ENCODE measurements at regions not wholly inside any gene's neighbourhood (a gene's known extent, or its start where the extent isn't known, plus 50 kb on each side); places are given as distances from the start of the nearest gene placed in this dataset.

DNA sequence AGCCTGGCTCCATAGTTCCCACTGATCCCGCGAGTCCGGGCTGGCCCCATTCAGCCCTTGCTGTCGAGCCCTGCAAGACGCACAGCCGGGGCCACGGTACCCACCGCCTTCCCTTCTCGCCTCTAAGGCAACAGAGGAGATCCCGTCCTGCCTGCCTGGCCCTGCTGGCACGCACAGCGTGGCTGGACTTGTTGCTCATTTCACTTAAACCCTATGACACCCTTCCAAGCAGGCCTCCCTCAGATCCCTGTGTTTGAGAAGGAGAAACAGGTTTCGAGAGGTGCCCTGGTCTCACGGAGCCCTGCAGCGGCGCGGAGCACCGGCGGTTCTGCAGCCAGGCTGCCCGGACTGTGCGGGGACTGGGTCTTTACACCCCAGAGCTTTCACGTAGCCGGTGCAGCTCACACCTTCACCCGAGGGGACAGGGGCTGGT, 1048.4 kb downstream of the BRD1 start:
- Histone ChIP-seq H3K4me3 (replicated peaks; ENCODE audit: insufficient read depth, low read length) (no peak overlapping the region), H3K27me3 (ENCODE audit: insufficient read depth, poor library complexity, severe bottlenecking) (no peaks in the 10 kb centered on the region), H3K27ac (replicated peaks) (no peak overlapping the region)
- no peak for DNase-seq (ENCODE audit: low read depth in 1 of 2, low spot score in 1 of 2)
- TF ChIP-seq, protein P1, sequence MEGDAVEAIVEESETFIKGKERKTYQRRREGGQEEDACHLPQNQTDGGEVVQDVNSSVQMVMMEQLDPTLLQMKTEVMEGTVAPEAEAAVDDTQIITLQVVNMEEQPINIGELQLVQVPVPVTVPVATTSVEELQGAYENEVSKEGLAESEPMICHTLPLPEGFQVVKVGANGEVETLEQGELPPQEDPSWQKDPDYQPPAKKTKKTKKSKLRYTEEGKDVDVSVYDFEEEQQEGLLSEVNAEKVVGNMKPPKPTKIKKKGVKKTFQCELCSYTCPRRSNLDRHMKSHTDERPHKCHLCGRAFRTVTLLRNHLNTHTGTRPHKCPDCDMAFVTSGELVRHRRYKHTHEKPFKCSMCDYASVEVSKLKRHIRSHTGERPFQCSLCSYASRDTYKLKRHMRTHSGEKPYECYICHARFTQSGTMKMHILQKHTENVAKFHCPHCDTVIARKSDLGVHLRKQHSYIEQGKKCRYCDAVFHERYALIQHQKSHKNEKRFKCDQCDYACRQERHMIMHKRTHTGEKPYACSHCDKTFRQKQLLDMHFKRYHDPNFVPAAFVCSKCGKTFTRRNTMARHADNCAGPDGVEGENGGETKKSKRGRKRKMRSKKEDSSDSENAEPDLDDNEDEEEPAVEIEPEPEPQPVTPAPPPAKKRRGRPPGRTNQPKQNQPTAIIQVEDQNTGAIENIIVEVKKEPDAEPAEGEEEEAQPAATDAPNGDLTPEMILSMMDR (IDR thresholded peaks at IDR 0.05; ENCODE audit: insufficient read depth, low read length) = no peak
- TF ChIP-seq, protein P2, sequence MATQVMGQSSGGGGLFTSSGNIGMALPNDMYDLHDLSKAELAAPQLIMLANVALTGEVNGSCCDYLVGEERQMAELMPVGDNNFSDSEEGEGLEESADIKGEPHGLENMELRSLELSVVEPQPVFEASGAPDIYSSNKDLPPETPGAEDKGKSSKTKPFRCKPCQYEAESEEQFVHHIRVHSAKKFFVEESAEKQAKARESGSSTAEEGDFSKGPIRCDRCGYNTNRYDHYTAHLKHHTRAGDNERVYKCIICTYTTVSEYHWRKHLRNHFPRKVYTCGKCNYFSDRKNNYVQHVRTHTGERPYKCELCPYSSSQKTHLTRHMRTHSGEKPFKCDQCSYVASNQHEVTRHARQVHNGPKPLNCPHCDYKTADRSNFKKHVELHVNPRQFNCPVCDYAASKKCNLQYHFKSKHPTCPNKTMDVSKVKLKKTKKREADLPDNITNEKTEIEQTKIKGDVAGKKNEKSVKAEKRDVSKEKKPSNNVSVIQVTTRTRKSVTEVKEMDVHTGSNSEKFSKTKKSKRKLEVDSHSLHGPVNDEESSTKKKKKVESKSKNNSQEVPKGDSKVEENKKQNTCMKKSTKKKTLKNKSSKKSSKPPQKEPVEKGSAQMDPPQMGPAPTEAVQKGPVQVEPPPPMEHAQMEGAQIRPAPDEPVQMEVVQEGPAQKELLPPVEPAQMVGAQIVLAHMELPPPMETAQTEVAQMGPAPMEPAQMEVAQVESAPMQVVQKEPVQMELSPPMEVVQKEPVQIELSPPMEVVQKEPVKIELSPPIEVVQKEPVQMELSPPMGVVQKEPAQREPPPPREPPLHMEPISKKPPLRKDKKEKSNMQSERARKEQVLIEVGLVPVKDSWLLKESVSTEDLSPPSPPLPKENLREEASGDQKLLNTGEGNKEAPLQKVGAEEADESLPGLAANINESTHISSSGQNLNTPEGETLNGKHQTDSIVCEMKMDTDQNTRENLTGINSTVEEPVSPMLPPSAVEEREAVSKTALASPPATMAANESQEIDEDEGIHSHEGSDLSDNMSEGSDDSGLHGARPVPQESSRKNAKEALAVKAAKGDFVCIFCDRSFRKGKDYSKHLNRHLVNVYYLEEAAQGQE (IDR thresholded peaks at IDR 0.05; ENCODE audit: insufficient replicate concordance, low read depth) = no peak
- no peak for TF ChIP-seq POLR2AphosphoS5 (IDR thresholded peaks at IDR 0.05; ENCODE audit: low read depth)

DNA sequence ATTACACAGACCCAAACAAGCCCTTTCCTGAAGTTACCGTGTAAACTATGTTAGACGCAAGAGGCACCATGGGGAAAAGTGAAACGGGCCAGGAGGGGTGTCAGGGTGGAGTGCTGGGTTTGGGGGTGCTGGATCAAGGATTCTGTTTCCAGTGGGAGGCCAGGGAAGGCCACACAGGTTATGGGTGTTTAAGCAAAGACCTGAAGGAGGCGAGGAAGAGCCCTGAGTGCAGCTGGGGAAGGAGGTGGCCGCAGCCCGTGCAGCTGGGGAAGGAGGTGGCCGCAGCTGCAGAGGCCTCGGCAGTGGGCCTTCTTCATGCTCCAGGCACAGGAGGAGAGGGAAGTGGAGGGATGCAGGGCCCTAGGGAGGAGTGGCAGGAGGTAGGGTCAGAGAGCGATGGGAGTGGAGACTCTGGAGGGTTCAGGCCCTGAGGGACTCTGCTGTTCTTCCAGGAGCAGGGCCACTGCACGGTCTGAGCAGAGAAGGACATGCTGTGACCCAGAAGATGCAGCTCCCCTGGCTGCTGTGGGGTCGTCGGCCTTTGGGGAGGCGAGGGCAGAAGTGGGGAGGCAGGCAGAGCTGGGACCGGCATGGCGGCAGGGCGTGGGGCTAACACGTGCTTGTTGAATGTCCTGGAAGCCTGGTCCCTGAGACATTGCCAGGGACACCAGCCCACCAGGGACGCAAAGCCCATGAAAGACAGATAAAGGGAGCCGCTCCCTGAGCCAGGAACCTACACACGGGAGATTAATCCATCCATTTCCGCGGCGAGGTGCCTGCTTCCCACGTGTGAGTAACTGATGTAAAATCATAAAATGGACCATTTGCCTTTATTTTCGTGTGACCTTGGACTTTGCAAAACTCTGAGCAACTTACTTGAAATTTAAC, 1049.1 kb downstream of the BRD1 start:
- H3K4me3 ChIP-seq (replicated peaks; ENCODE audit: insufficient read depth, low read length) = no peak overlapping the region
- H3K27me3 ChIP-seq (ENCODE audit: insufficient read depth, poor library complexity, severe bottlenecking) = no peaks in the 10 kb centered on the region
- TF ChIP-seq, protein P1 (IDR thresholded peaks at IDR 0.05; ENCODE audit: insufficient read depth, low read length) = no peak
- TF ChIP-seq GABPA (IDR thresholded peaks at IDR 0.05; ENCODE audit: low read depth) (no peak), SPI1 (IDR thresholded peaks at IDR 0.05; ENCODE audit: borderline replicate concordance, low read depth) (no peak), POLR2AphosphoS5 (IDR thresholded peaks at IDR 0.05; ENCODE audit: low read depth) (no peak)
- TF ChIP-seq, protein P2 (IDR thresholded peaks at IDR 0.05; ENCODE audit: insufficient replicate concordance, low read depth) = no peak
- no peak overlapping the region for H3K27ac ChIP-seq (replicated peaks)
- no peak for DNase-seq (ENCODE audit: low read depth in 1 of 2, low spot score in 1 of 2)

DNA sequence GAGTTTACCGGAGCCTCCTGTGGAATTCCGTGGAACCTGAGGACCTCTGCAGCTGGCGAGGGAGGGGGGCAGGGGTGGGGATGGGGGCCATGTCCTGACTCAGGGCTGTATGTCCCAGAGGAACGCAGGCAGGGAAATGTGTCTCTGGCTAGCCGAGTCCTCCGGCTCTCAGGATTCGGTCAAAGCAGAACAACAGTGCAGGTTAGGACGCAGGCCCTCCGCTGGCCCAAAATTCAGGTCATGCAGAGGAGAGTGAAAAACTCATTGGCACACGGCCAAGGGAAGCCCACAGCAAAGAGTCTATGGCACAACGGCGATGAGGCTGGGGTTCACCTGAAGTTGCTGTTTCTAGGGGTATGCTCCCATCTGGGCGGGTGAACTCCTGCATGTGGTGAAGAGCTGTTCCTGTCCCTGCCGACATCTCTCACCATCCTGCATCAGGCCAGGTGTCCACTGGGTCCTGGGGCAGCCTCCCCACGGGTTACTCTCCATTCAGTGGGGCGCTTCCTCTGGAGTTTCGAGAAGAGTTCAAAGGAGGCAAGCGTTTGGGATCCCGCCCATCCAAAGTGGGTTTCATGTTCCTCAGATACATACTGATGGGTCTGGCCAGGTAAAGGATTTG, 1055.3 kb downstream of the BRD1 start:
- H3K27ac ChIP-seq (replicated peaks) = no peak overlapping the region
- no peak for DNase-seq (ENCODE audit: low read depth in 1 of 2, low spot score in 1 of 2)
- H3K27me3 ChIP-seq (ENCODE audit: insufficient read depth, poor library complexity, severe bottlenecking) = no peaks in the 10 kb centered on the region
- H3K4me3 ChIP-seq (replicated peaks; ENCODE audit: insufficient read depth, low read length) = no peak overlapping the region
- TF ChIP-seq, protein P1 (IDR thresholded peaks at IDR 0.05; ENCODE audit: insufficient read depth, low read length) = no peak
- no peak for TF ChIP-seq GABPA (IDR thresholded peaks at IDR 0.05; ENCODE audit: low read depth)
- TF ChIP-seq, protein P2 (IDR thresholded peaks at IDR 0.05; ENCODE audit: insufficient replicate concordance, low read depth) = no peak
- TF ChIP-seq POLR2AphosphoS5 (IDR thresholded peaks at IDR 0.05; ENCODE audit: low read depth) = no peak
- TF ChIP-seq SPI1 (IDR thresholded peaks at IDR 0.05; ENCODE audit: borderline replicate concordance, low read depth) = no peak

Data from HL-60 (cell line).